ENCODE measurements at regions not wholly inside any gene's neighbourhood (a gene's known extent, or its start where the extent isn't known, plus 50 kb on each side); places are given as distances from the start of the nearest gene placed in this dataset.

GRCh38 chr10:23694921-23695824 is 256.3 kb downstream of the OTUD1 start:
- no peak overlapping the region for H3K4me3 ChIP-seq (ENCODE audit: low read length)
- no peak for TF ChIP-seq CTCF (IDR thresholded peaks at IDR 0.05; ENCODE audit: insufficient read depth, low read depth, low read length, missing control alignments)
- no peak for DNase-seq (ENCODE audit: low read depth)

GRCh38 chr10:23695825-23696420 is 257.0 kb downstream of the OTUD1 start:
- TF ChIP-seq CTCF (IDR thresholded peaks at IDR 0.05; ENCODE audit: insufficient read depth, low read depth, low read length, missing control alignments): no peak
- DNase-seq (ENCODE audit: low read depth): no peak
- H3K4me3 ChIP-seq (ENCODE audit: low read length): no peak overlapping the region

GRCh38 chr10:23696476-23696875 is 257.6 kb downstream of the OTUD1 start:
- no peak overlapping the region for H3K4me3 ChIP-seq (ENCODE audit: low read length)
- peak; percentile 21 for DNase-seq (ENCODE audit: low read depth)
- TF ChIP-seq CTCF (IDR thresholded peaks at IDR 0.05; ENCODE audit: insufficient read depth, low read depth, low read length, missing control alignments): no peak

- no peak overlapping the region for H3K4me3 ChIP-seq (ENCODE audit: low read length)
- DNase-seq (ENCODE audit: low read depth): peak; percentile 75
- TF ChIP-seq CTCF (IDR thresholded peaks at IDR 0.05; ENCODE audit: insufficient read depth, low read depth, low read length, missing control alignments): peak; percentile 84
These were observed 264.1 kb downstream of the OTUD1 start for GRCh38 chr10:23702977-23703414.

GRCh38 chr10:23715363-23715762 is 276.5 kb downstream of the OTUD1 start:
- H3K4me3 ChIP-seq (ENCODE audit: low read length): no peak overlapping the region
- DNase-seq (ENCODE audit: low read depth): no peak
- TF ChIP-seq CTCF (IDR thresholded peaks at IDR 0.05; ENCODE audit: insufficient read depth, low read depth, low read length, missing control alignments): no peak

- no peak for DNase-seq (ENCODE audit: low read depth)
- no peak for TF ChIP-seq CTCF (IDR thresholded peaks at IDR 0.05; ENCODE audit: insufficient read depth, low read depth, low read length, missing control alignments)
- no peak overlapping the region for H3K4me3 ChIP-seq (ENCODE audit: low read length)
These were observed 279.0 kb downstream of the OTUD1 start for GRCh38 chr10:23717913-23718312.

Measured in epithelial cell of esophagus (primary cell).